GM10248 (cell line): ENCODE measurements at regions not wholly inside any gene's neighbourhood (a gene's known extent, or its start where the extent isn't known, plus 50 kb on each side); places are given as distances from the start of the nearest gene placed in this dataset.

Source experiments
- CTCF ChIA-PET: fragments of 300-600 bp; sonication (Branson Sonifier 250); formaldehyde crosslinking; extraction: SDS; loops from one replicate; lab custom pipeline; 2021; ENCODE audit warnings: antibody characterized with exemption; lab: Yijun Ruan, JAX
- POLR2A ChIA-PET: fragments of 350-650 bp; sonication (Branson Sonifier 250); formaldehyde crosslinking; extraction: SDS; loops from one replicate; lab custom pipeline; 2020; ENCODE audit warnings: antibody characterized with exemption; lab: Yijun Ruan, JAX
- DNase-seq: peaks from one replicate; pipeline ENCODE4 v3.0.0; 2012; ENCODE audit errors: extremely low spot score
- CTCF ChIP-seq: IDR thresholded peaks from 2 replicates; pipeline ENCODE4 v1.5.1; 2012; ENCODE audit warnings: mild to moderate bottlenecking, low read depth; ENCODE audit errors: extremely low read depth, missing control alignments, control extremely low read depth

- TF ChIP-seq CTCF: no peak
- POLR2A ChIA-PET: no interaction called here
- CTCF ChIA-PET: interaction anchor here (1.4 kb wide), 1 partner anchor 22 kb away, joined by 4 read pairs; no protein-coding TSS in a partner anchor
- DNase-seq: no peak
Observed at GRCh38 chr5:66408576-66408975, 187.6 kb upstream of the MAST4 start.

- no peak for DNase-seq
- no peak for TF ChIP-seq CTCF
- CTCF ChIA-PET: no interaction called here
- POLR2A ChIA-PET: no interaction called here
Observed at GRCh38 chr5:66410122-66410521, 186.1 kb upstream of the MAST4 start.

GRCh38 chr5:66411701-66412100 is 184.5 kb upstream of the MAST4 start:
- no peak for TF ChIP-seq CTCF
- POLR2A ChIA-PET: no interaction called here
- no peak for DNase-seq
- CTCF ChIA-PET: interaction anchor here (2.0 kb wide), 1 partner anchor 14 kb away, joined by 5 read pairs; no protein-coding TSS in a partner anchor

- ChIA-PET CTCF (interaction anchor here (2.0 kb wide), 1 partner anchor 16 kb away, joined by 5 read pairs; no protein-coding TSS in a partner anchor), POLR2A (no interaction called here)
- no peak for DNase-seq
- no peak for TF ChIP-seq CTCF
Observed at GRCh38 chr5:66413931-66414330, 182.3 kb upstream of the MAST4 start.

- TF ChIP-seq CTCF: no peak
- ChIA-PET POLR2A (no interaction called here), CTCF (no interaction called here)
- no peak for DNase-seq
Observed at GRCh38 chr5:66415208-66415607, 181.0 kb upstream of the MAST4 start.

GRCh38 chr5:66416698-66417097 is 179.5 kb upstream of the MAST4 start:
- ChIA-PET POLR2A (no interaction called here), CTCF (no interaction called here)
- DNase-seq: no peak
- no peak for TF ChIP-seq CTCF
